SK-N-SH (cell line): ENCODE measurements at regions not wholly inside any gene's neighbourhood (a gene's known extent, or its start where the extent isn't known, plus 50 kb on each side); places are given as distances from the start of the nearest gene placed in this dataset.

Experiments
- CTCF ChIA-PET: fragments of 300-600, 350-600 bp; formaldehyde crosslinking; extraction: SDS; loops from one replicate; lab custom pipeline; 2021; lab: Yijun Ruan, JAX
- POLR2A ChIA-PET: fragments of 350-600 bp; sonication (Branson Sonifier 250); formaldehyde crosslinking; extraction: SDS; loops from one replicate; lab custom pipeline; 2020; ENCODE audit warnings: antibody characterized with exemption, inconsistent platforms; lab: Yijun Ruan, JAX
- DNase-seq: peaks from one replicate; pipeline ENCODE4 v3.0.0; 2012
- H2AFZ ChIP-seq: fragments of 200-600 bp; sonication (generic); 2 replicates; pipeline ENCODE4 v1.8.1; 2016; ENCODE audit warnings: antibody characterized with exemption, mild to moderate bottlenecking, low read depth
- H3F3A ChIP-seq: fragments of 200-600 bp; sonication (generic); replicated peaks from 2 replicates; pipeline ENCODE3; 2016; ENCODE audit warnings: antibody characterized with exemption, mild to moderate bottlenecking; ENCODE audit not compliant: insufficient read depth
- H3K27ac ChIP-seq, 2 experiments: fragments of 200-500 bp in 1 of 2; fragments of 200-600 bp in 1 of 2; sonication (Bioruptor generic) in 1 of 2; sonication (generic), shearing (Covaris generic) in 1 of 2; 2 replicates each; pipeline versions ENCODE4 v1.5.1 to v1.6.1; 2014 to 2016; ENCODE audit warnings: low read depth in 2 of 2, inconsistent platforms in 1 of 2, low read length in 1 of 2, mild to moderate bottlenecking in 1 of 2, mixed read lengths in 1 of 2
- H3K27me3 ChIP-seq: fragments of 200-600 bp; sonication (generic), shearing (Covaris generic); 2 replicates; pipeline ENCODE4 v1.6.1; 2016; ENCODE audit warnings: mixed run types; ENCODE audit not compliant: insufficient read depth
- H3K36me3 ChIP-seq, 2 experiments: fragments of 200-500 bp in 1 of 2; fragments of 200-600 bp in 1 of 2; sonication (Bioruptor generic) in 1 of 2; sonication (generic) in 1 of 2; replicated peaks in 1 of 2; 2 replicates each; pipeline versions ENCODE3 to v1.5.1; 2014 to 2016; ENCODE audit warnings: low read length in 1 of 2, mild to moderate bottlenecking in 1 of 2; ENCODE audit not compliant: insufficient read depth in 2 of 2, control insufficient read depth in 1 of 2
- H3K4me1 ChIP-seq, 2 experiments: fragments of 200-500 bp in 1 of 2; fragments of 200-600 bp in 1 of 2; sonication (Bioruptor generic) in 1 of 2; sonication (generic), shearing (Covaris generic) in 1 of 2; 2 replicates each; pipeline versions ENCODE4 v1.5.1 to v1.6.1; 2014 to 2016; ENCODE audit warnings: low read depth in 1 of 2, low read length in 1 of 2, mixed run types in 1 of 2; ENCODE audit not compliant: insufficient read depth in 2 of 2, control insufficient read depth in 1 of 2
- H3K4me2 ChIP-seq: fragments of 200-600 bp; sonication (generic), shearing (Covaris generic); 2 replicates; pipeline ENCODE4 v1.6.1; 2017; ENCODE audit warnings: mixed run types
- H3K4me3 ChIP-seq, 2 experiments: fragments of 200-500 bp in 1 of 2; fragments of 200-600 bp in 1 of 2; sonication (Bioruptor generic) in 1 of 2; sonication (generic), shearing (Covaris generic) in 1 of 2; 2 replicates each; pipeline versions ENCODE4 v1.5.1 to v1.8.1; 2014 to 2016; ENCODE audit warnings: low read depth in 2 of 2, inconsistent platforms in 1 of 2, low read length in 1 of 2, mild to moderate bottlenecking in 1 of 2, mixed read lengths in 1 of 2, moderate library complexity in 1 of 2
- H3K79me2 ChIP-seq: fragments of 200-600 bp; sonication (generic); 2 replicates; pipeline ENCODE4 v1.8.1; 2017; ENCODE audit warnings: mild to moderate bottlenecking; ENCODE audit not compliant: insufficient read depth
- H3K9ac ChIP-seq: fragments of 200-600 bp; sonication (generic); 2 replicates; pipeline ENCODE4 v1.6.1; 2017; ENCODE audit warnings: mixed run types
- H3K9me2 ChIP-seq: fragments of 200-600 bp; sonication (generic); 2 replicates; pipeline ENCODE4 v1.6.1; 2017; ENCODE audit warnings: mixed run types
- H3K9me3 ChIP-seq: fragments of 200-600 bp; sonication (generic); 2 replicates; pipeline ENCODE4 v1.6.1; 2017; ENCODE audit warnings: mixed run types, mild to moderate bottlenecking, moderate library complexity
- H4K20me1 ChIP-seq: fragments of 200-600 bp; sonication (generic); 2 replicates; pipeline ENCODE4 v1.6.1; 2017; ENCODE audit warnings: mild to moderate bottlenecking, mixed run types; ENCODE audit not compliant: insufficient read depth
- CHD2 ChIP-seq: fragments of 150-350 bp; IDR thresholded peaks from 2 replicates; pipeline ENCODE4 v1.6.1; 2018; ENCODE audit warnings: low read length; ENCODE audit not compliant: partially characterized antibody
- EP300 ChIP-seq, 2 experiments: IDR thresholded peaks; 2 replicates each; pipeline versions ENCODE4 v1.4.0 to v1.6.1; 2012; ENCODE audit warnings: borderline replicate concordance in 1 of 2, low read depth in 1 of 2, low read length in 1 of 2
- FOXJ3 ChIP-seq: sonication (generic); formaldehyde crosslinking; IDR thresholded peaks from 2 replicates; pipeline ENCODE4 v1.5.1; 2020; ENCODE audit warnings: mild to moderate bottlenecking, missing genetic modification reagents
- GABPA ChIP-seq: IDR thresholded peaks from 2 replicates; pipeline ENCODE4 v1.4.0; 2012; ENCODE audit warnings: low read depth, mild to moderate bottlenecking
- JUND ChIP-seq: IDR thresholded peaks from 2 replicates; pipeline ENCODE4 v1.4.0; 2012
- MEF2A ChIP-seq: IDR thresholded peaks from 2 replicates; pipeline ENCODE4 v1.4.0; 2012; ENCODE audit warnings: low read depth, borderline replicate concordance
- MXI1 ChIP-seq: IDR thresholded peaks from 2 replicates; pipeline ENCODE4 v1.6.1; 2012; ENCODE audit warnings: mild to moderate bottlenecking, low read depth, low read length, improper control_type of control experiment
- NRF1 ChIP-seq: IDR thresholded peaks from 2 replicates; pipeline ENCODE4 v1.6.1; 2012; ENCODE audit warnings: low read depth, mild to moderate bottlenecking, low read length
- REST ChIP-seq: IDR thresholded peaks from 2 replicates; pipeline ENCODE4 v1.6.1; 2012; ENCODE audit warnings: mild to moderate bottlenecking, low read depth, low read length, moderate library complexity
- RXRA ChIP-seq: IDR thresholded peaks from 2 replicates; pipeline ENCODE4 v1.4.0; 2012; ENCODE audit warnings: low read depth, mild to moderate bottlenecking, borderline replicate concordance
- TAF1 ChIP-seq: IDR thresholded peaks from 2 replicates; pipeline ENCODE4 v1.6.1; 2012; ENCODE audit warnings: low read depth, mild to moderate bottlenecking, low read length, moderate library complexity, borderline replicate concordance
- TCF12 ChIP-seq: IDR thresholded peaks from 2 replicates; pipeline ENCODE4 v1.4.0; 2012
- YY1 ChIP-seq: IDR thresholded peaks from 2 replicates; pipeline ENCODE4 v1.4.0; 2012; ENCODE audit warnings: low read depth, mild to moderate bottlenecking
- WGBS: methylation state at CpG from one replicate; pipeline ENCODE4 v1.1.6; 2017; ENCODE audit warnings: low lambda C conversion rate; 5-methylcytosine and 5-hydroxymethylcytosine counted together
- TF ChIP-seq, protein P1 (sequence below): IDR thresholded peaks from 2 replicates; pipeline ENCODE4 v1.4.0; 2012; ENCODE audit warnings: low read depth, borderline replicate concordance
- TF ChIP-seq, protein P2 (sequence below): fragments of 150-350 bp; IDR thresholded peaks from 2 replicates; pipeline ENCODE4 v1.6.1; 2017; ENCODE audit warnings: antibody characterized with exemption, low read length, low read depth, borderline replicate concordance
- TF ChIP-seq, protein P3 (sequence below): IDR thresholded peaks from 2 replicates; pipeline ENCODE4 v1.4.0; 2012; ENCODE audit warnings: low read depth
- TF ChIP-seq, protein P4 (sequence below): IDR thresholded peaks from 2 replicates; pipeline ENCODE4; 2012

DNA sequence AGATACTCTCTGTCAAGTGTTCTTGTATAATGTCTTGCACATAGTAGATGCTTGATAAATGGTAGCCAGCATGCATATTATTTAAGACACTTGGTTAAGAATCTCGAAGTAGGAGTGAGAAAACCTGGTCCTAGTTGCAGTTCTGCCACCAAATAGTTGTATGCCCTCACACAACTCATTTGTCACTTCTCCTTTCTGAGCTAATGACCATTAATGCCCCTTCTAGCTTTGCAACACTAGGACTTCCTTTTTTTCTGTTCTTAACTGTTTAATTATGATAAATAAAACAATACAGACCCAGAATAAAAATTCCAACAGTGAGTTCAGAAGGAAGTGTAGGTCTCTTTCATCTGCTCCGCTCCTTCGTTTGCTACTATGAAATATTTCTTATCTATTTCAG, 453.6 kb downstream of the TMEM135 start:
- H3K4me3 ChIP-seq = no peak overlapping the region
- H3K27me3 ChIP-seq = no peaks in the 10 kb centered on the region
- no peak for DNase-seq
- no peak overlapping the region for H3K4me2 ChIP-seq
- H3K36me3 ChIP-seq = no peaks in the 10 kb centered on the region
- 3% methylated on average over 3 of the region's 3 CpGs for WGBS
- no peaks in the 10 kb centered on the region for H3K9me2 ChIP-seq
- no peak overlapping the region for H3K9ac ChIP-seq
- TF ChIP-seq GABPA = no peak
- TF ChIP-seq MEF2A = no peak
- no peak for TF ChIP-seq CHD2
- TF ChIP-seq, protein P1, sequence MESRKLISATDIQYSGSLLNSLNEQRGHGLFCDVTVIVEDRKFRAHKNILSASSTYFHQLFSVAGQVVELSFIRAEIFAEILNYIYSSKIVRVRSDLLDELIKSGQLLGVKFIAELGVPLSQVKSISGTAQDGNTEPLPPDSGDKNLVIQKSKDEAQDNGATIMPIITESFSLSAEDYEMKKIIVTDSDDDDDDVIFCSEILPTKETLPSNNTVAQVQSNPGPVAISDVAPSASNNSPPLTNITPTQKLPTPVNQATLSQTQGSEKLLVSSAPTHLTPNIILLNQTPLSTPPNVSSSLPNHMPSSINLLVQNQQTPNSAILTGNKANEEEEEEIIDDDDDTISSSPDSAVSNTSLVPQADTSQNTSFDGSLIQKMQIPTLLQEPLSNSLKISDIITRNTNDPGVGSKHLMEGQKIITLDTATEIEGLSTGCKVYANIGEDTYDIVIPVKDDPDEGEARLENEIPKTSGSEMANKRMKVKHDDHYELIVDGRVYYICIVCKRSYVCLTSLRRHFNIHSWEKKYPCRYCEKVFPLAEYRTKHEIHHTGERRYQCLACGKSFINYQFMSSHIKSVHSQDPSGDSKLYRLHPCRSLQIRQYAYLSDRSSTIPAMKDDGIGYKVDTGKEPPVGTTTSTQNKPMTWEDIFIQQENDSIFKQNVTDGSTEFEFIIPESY = no peak
- no peak for TF ChIP-seq NRF1
- TF ChIP-seq, protein P2, sequence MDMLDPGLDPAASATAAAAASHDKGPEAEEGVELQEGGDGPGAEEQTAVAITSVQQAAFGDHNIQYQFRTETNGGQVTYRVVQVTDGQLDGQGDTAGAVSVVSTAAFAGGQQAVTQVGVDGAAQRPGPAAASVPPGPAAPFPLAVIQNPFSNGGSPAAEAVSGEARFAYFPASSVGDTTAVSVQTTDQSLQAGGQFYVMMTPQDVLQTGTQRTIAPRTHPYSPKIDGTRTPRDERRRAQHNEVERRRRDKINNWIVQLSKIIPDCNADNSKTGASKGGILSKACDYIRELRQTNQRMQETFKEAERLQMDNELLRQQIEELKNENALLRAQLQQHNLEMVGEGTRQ = no peak
- no peak for TF ChIP-seq TAF1
- TF ChIP-seq RXRA = no peak
- TF ChIP-seq FOXJ3 (CRISPR knock-in tag) = no peak
- TF ChIP-seq TCF12 = no peak
- no peak for TF ChIP-seq EP300 (IDR thresholded peaks at IDR 0.05; ENCODE audit: borderline replicate concordance in 1 of 2, low read depth in 1 of 2, low read length in 1 of 2)
- TF ChIP-seq, protein P3, sequence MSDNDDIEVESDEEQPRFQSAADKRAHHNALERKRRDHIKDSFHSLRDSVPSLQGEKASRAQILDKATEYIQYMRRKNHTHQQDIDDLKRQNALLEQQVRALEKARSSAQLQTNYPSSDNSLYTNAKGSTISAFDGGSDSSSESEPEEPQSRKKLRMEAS = no peak
- no peak for TF ChIP-seq REST
- TF ChIP-seq YY1 = no peak
- no peak for TF ChIP-seq MXI1
- TF ChIP-seq, protein P4, sequence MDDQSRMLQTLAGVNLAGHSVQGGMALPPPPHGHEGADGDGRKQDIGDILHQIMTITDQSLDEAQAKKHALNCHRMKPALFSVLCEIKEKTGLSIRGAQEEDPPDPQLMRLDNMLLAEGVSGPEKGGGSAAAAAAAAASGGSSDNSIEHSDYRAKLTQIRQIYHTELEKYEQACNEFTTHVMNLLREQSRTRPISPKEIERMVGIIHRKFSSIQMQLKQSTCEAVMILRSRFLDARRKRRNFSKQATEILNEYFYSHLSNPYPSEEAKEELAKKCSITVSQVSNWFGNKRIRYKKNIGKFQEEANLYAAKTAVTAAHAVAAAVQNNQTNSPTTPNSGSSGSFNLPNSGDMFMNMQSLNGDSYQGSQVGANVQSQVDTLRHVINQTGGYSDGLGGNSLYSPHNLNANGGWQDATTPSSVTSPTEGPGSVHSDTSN = no peak
- no peak for TF ChIP-seq JUND
- no peak overlapping the region for H2AFZ ChIP-seq
- ChIA-PET CTCF (no interaction called here), POLR2A (no interaction called here)
- no peaks in the 10 kb centered on the region for H3K4me1 ChIP-seq
- H3K9me3 ChIP-seq = no peaks in the 10 kb centered on the region
- H3F3A ChIP-seq = no peaks in the 10 kb centered on the region
- no peaks in the 10 kb centered on the region for H4K20me1 ChIP-seq
- H3K27ac ChIP-seq = no peak overlapping the region
- no peaks in the 10 kb centered on the region for H3K79me2 ChIP-seq
